Caki2 (cell line): ENCODE measurements at regions not wholly inside any gene's neighbourhood (a gene's known extent, or its start where the extent isn't known, plus 50 kb on each side); places are given as distances from the start of the nearest gene placed in this dataset.

Source experiments
- DNase-seq: peaks from one replicate; pipeline ENCODE4 v3.0.0-alpha.2; 2015; ENCODE audit warnings: low read depth
- in situ Hi-C: cut with HindIII; loops from 2 replicates; pipeline ENCODE4 v1.10.0; 2016; ENCODE audit warnings: low sequenced_read_pairs, low pct_unique_long_range_greater_than_20kb, mixed read lengths

DNA sequence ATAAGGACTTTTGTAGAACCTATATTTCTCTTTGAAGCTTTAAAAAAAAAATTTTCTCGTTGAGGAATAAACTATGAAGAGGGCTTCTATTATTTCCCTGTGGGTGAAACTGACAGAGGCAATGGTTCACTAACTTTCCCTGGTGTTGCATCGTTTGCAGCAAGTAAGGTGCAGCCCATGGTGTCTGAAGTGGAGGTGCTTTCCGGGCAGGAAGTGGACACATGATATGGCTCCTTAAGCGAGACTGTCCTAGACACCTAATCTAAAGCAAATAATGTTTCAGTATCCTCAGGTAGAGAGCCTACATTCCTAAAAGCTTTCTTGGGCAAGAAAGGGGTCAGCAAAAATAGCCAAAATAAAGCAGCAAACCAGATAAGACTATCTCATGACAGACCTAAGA, 437.6 kb upstream of the ARGLU1 start:
- no peak for DNase-seq
- in situ Hi-C loops: no loop called here

GRCh38 chr13:107003911-107004310, 436.0 kb upstream of the ARGLU1 start:
- DNase-seq: no peak
- in situ Hi-C loops: no loop called here

GRCh38 chr13:106998664-106999063, 430.7 kb upstream of the ARGLU1 start:
- DNase-seq: no peak
- in situ Hi-C loops: no loop called here

- DNase-seq: no peak
- in situ Hi-C loops: no loop called here
Measured at GRCh38 chr13:106997696-106998095, 429.8 kb upstream of the ARGLU1 start.

DNA sequence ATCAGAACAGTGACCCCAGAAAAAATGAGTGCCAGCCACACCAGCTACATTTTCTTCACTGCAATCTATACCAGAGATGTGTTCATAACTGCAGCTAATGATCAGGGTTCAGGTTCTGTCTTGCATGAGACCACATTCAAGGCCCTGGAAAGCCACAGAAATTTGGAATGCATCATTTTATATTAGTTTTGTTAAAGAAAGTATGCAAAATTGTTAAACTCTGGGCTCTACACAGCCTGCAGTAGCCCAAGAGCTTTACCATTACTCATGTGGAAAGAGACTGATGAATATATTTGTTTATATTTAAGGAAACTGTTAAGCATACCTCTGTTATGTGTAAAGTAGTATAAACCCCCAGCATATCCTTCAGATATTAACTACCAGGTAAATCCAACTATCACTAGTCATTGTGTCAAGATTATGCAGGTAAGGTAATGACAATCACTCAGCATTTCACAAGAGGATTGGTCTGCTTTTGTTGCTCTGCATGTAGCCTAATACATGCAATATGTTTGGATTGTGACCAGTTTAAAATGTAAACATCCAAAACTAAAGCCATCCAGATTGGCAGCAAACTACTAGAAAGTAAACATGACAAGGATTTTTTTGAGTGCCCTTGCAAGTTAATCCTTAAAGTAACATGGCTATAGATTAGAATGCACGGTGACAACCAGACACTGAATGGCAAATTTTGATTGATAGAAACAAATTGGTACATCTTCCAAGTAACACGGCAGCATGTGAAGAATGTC, 429.1 kb upstream of the ARGLU1 start:
- in situ Hi-C loops: no loop called here
- no peak for DNase-seq

GRCh38 chr13:106990594-106990993, 422.7 kb upstream of the ARGLU1 start:
- DNase-seq: no peak
- in situ Hi-C loops: no loop called here

GRCh38 chr13:106989876-106990275, 421.9 kb upstream of the ARGLU1 start:
- DNase-seq: no peak
- in situ Hi-C loops: no loop called here

- in situ Hi-C loops: no loop called here
- DNase-seq: no peak
Measured at GRCh38 chr13:106987427-106987785, 419.5 kb upstream of the ARGLU1 start.

- in situ Hi-C loops: no loop called here
- DNase-seq: no peak
Measured at GRCh38 chr13:106986687-106987426, 418.9 kb upstream of the ARGLU1 start.

- in situ Hi-C loops: no loop called here
- no peak for DNase-seq
Measured at GRCh38 chr13:106986033-106986484, 418.1 kb upstream of the ARGLU1 start.

GRCh38 chr13:106985481-106985880, 417.5 kb upstream of the ARGLU1 start:
- in situ Hi-C loops: no loop called here
- DNase-seq: no peak

- in situ Hi-C loops: no loop called here
- no peak for DNase-seq
Measured at GRCh38 chr13:106981051-106981450, 413.1 kb upstream of the ARGLU1 start.

- in situ Hi-C loops: no loop called here
- no peak for DNase-seq
Measured at GRCh38 chr13:106967391-106967790, 399.5 kb upstream of the ARGLU1 start.

DNA sequence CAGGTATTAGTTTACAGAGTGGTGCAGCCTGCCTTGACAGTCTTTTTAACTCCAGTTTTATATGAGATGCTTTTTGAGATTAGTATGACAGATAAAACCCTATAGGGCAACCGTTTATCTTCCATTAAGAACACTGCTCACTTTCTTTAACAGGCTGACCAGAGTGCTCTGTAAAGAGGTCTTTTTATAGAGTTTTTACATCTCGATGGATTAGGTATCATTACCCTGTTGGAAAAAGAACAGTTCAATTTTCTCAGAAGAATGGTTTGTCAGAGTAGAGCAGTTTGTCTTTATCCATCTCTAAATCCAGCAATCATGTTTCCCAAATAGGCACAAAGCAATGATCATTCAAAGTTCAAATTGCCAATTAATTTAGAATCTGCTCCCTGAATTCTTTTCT, 395.2 kb upstream of the ARGLU1 start:
- DNase-seq: no peak
- in situ Hi-C loops: no loop called here

DNA sequence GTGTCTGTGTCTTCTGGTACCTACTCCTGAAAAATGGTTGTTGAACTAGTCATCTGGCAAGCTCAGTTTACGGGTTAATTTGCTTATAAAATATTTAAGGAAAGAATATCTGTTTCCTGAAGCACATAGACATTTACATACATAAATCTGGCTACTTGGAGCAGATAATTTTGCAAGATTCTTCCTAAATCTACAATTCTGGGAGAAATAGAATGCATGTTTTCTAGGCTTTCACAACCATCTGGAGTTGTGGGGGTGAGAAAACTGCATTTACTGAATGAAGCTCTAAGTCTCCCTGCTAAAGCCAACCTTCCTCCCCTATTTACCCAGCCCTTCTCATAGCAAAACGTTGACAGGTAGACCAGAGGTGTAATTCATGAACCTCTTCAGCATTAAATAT, 393.7 kb upstream of the ARGLU1 start:
- no peak for DNase-seq
- in situ Hi-C loops: no loop called here

GRCh38 chr13:106961216-106961615, 393.3 kb upstream of the ARGLU1 start:
- in situ Hi-C loops: no loop called here
- no peak for DNase-seq

- no peak for DNase-seq
- in situ Hi-C loops: no loop called here
Measured at GRCh38 chr13:106958621-106959048, 390.7 kb upstream of the ARGLU1 start.

GRCh38 chr13:106942563-106942962, 374.6 kb upstream of the ARGLU1 start:
- in situ Hi-C loops: no loop called here
- no peak for DNase-seq

DNA sequence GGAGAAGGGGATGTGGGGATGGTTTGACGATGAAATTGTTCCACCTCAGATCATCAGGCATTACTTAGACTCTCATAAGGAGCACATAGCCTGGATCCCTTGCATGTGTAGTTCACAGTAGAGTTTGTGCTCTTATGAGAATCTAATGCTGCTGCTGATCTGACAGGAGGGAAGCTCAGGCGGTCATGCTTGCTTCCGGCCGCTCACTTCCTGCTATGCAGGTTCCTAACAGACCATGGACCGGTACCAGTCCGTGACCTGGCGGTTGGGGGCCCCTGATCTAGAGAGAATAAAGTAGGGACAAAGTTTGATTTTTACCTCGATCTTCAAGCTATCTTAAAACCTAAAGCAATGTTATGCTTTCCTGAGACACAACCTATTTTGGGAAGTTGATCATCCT, 373.8 kb upstream of the ARGLU1 start:
- in situ Hi-C loops: no loop called here
- DNase-seq: no peak

GRCh38 chr13:106927421-106927820, 359.5 kb upstream of the ARGLU1 start:
- in situ Hi-C loops: no loop called here
- no peak for DNase-seq
